Cardiac fibroblast (primary cell): ENCODE measurements at regions not wholly inside any gene's neighbourhood (a gene's known extent, or its start where the extent isn't known, plus 50 kb on each side); places are given as distances from the start of the nearest gene placed in this dataset.
"Not testable (repeated sequence)": the region's sequence is repeated elsewhere in the genome, so short reads cannot be mapped to it uniquely, and the experiment has no call there.

ENCODE experiments used
- DNase-seq, 2 donors: peaks; one replicate each; pipeline versions ENCODE4 v3.0.0 to v3.0.0-alpha.2; 2010; ENCODE audit warnings: low read depth in 2 of 2
- H3K4me3 ChIP-seq, 2 donors: replicated peaks in 1 of 2; 1 replicate in 1 of 2; 2 replicates in 1 of 2; pipeline ENCODE4 v1.5.1; 2011; ENCODE audit warnings: low read depth in 2 of 2, low read length in 2 of 2, mild to moderate bottlenecking in 2 of 2, moderate library complexity in 1 of 2
- TF ChIP-seq, protein P1 (sequence below): IDR thresholded peaks from one replicate; pipeline ENCODE4 v1.5.1; 2011; ENCODE audit warnings: low read depth, mild to moderate bottlenecking, low read length, inconsistent platforms

- DNase-seq, result no peak
- H3K4me3 ChIP-seq, result no peak overlapping the region
- TF ChIP-seq, protein P1, sequence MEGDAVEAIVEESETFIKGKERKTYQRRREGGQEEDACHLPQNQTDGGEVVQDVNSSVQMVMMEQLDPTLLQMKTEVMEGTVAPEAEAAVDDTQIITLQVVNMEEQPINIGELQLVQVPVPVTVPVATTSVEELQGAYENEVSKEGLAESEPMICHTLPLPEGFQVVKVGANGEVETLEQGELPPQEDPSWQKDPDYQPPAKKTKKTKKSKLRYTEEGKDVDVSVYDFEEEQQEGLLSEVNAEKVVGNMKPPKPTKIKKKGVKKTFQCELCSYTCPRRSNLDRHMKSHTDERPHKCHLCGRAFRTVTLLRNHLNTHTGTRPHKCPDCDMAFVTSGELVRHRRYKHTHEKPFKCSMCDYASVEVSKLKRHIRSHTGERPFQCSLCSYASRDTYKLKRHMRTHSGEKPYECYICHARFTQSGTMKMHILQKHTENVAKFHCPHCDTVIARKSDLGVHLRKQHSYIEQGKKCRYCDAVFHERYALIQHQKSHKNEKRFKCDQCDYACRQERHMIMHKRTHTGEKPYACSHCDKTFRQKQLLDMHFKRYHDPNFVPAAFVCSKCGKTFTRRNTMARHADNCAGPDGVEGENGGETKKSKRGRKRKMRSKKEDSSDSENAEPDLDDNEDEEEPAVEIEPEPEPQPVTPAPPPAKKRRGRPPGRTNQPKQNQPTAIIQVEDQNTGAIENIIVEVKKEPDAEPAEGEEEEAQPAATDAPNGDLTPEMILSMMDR, result no peak
Measured at GRCh38 chrX:11887175-11887574, 129.1 kb downstream of the MSL3 start.

DNA sequence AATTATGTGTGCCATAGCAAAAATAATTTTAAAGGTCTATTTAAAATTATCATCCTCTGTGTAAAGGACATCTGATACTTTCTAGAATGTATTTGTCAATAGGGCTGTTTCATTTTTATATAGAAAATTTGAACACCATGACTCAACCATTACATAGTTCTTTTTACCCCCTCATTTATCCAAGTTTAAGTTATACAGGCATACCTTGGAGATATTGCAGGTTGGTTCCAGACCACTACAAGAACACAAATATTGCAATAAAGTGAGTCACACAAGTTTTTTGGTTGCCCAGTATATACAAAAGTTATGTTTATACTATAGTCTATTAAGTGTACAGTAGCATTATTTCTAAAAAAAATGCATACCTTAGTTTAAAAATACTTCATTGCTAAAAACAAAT lies 130.4 kb downstream of the MSL3 start:
- TF ChIP-seq, protein P1, result no peak
- no peak for DNase-seq
- H3K4me3 ChIP-seq, result no peak overlapping the region

GRCh38 chrX:11889791-11890190 lies 131.8 kb downstream of the MSL3 start:
- H3K4me3 ChIP-seq, result no peak overlapping the region
- TF ChIP-seq, protein P1, result no peak
- no peak for DNase-seq

DNA sequence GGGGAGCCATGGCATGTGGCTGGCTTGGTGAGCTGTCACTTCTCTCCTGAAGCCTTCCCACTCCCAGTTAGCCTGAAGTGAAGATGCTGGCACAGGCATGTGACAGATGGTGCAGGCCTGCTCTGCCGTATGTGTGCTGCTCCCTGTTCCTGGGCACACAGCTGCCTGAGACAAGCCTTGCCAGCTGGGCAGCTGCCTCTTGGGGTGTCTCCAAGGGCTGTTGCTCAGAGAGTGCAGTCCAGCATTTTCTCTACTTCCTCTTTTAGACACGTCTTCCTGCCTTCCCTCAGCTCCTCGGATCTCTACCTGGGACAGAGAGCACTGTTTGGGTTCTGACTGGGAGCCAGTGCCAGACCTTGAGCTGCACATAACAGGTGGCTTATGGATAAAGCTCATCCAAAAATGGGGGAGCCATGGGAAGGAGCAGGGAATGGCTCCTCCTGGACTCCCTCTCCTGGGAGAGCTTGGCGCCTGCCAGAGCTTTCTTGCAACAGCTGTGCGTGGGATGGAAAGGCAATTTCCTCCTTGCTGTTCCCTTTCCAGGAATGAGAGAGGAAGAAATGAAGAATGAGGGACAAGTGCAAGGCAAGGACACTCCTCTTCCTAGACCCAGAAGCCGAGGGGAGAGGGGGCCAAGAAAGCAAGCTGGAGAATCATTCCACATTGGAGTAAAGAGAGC lies 132.9 kb downstream of the MSL3 start:
- DNase-seq, result peak; percentile 41 to 61
- no peak overlapping the region for H3K4me3 ChIP-seq
- TF ChIP-seq, protein P1, result no peak

GRCh38 chrX:11893933-11894710 lies 136.1 kb downstream of the MSL3 start:
- DNase-seq, result no peak
- no peak overlapping the region for H3K4me3 ChIP-seq
- TF ChIP-seq, protein P1, result no peak

DNA sequence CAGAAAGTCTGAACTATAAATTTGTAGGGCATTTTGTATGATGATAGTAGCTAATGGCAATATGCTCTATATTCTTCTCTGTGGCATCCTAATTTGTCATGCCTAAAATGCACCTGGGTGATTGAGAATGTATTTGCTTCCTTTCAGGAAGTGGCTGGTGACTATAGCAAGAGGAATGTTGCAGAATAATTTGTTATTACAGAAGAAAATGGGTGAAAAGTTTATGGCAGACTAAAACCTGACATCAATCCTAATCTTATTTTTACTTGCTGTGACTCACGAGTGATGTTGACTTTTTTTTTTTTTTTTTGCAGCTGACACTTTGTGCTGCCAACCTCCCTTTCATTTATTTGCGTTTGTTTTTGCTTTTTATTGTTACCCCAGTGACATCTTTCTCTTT lies 141.1 kb downstream of the MSL3 start:
- TF ChIP-seq, protein P1, result no peak
- DNase-seq, result peak; percentile 67 to 83
- no peak overlapping the region for H3K4me3 ChIP-seq

DNA sequence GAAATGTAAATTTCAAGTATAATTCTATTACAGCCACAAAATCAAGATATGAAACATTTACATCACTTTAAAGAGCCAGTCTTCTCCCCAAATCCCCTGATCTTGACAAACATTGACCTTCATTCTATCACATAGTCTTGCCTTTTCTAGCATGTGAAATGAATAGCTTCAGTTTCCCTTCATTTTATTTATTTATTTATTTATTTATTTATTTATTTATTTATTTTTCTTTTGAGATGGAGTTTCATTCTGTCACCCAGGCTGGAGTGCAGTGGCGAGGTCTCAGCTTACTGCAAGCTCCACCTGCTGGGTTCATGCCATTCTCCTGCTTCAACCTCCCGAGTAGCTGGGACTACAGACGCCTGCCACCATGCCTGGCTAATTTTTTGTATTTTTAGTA lies 147.9 kb downstream of the MSL3 start:
- H3K4me3 ChIP-seq, DNase-seq: not testable (repeated sequence)
